AG04450 (cell line): ENCODE measurements at regions not wholly inside any gene's neighbourhood (a gene's known extent, or its start where the extent isn't known, plus 50 kb on each side); places are given as distances from the start of the nearest gene placed in this dataset.
"Not testable (repeated sequence)": the region's sequence is repeated elsewhere in the genome, so short reads cannot be mapped to it uniquely, and the experiment has no call there.

ENCODE experiments used
- CTCF ChIA-PET: fragments of 300-600, 350-600 bp; formaldehyde crosslinking; extraction: SDS; loops from one replicate; lab custom pipeline; 2022; ENCODE audit warnings: antibody characterized with exemption, inconsistent platforms; lab: Charles Lee
- POLR2A ChIA-PET: fragments of 350-600 bp; formaldehyde crosslinking; extraction: SDS; loops from one replicate; lab custom pipeline; 2021; ENCODE audit warnings: antibody characterized with exemption, inconsistent platforms; lab: Yijun Ruan, JAX
- DNase-seq: peaks from one replicate; pipeline ENCODE4 v3.0.0-alpha.2; 2011; ENCODE audit warnings: low read depth, low spot score
- H3K27ac ChIP-seq: one replicate; pipeline ENCODE4 v1.5.1; 2012; ENCODE audit warnings: low read depth, low read length, control low read depth
- H3K27me3 ChIP-seq: one replicate; pipeline ENCODE4 v1.6.0; 2012; ENCODE audit warnings: low read length; ENCODE audit not compliant: control insufficient read depth, insufficient read depth
- H3K4me3 ChIP-seq: 2 replicates; pipeline ENCODE4 v1.5.1; 2011; ENCODE audit warnings: mild to moderate bottlenecking, low read depth, low read length, control low read depth
- H3K9me3 ChIP-seq: 2 replicates; pipeline ENCODE4 v1.5.1; 2012; ENCODE audit warnings: low read length; ENCODE audit not compliant: control insufficient read depth, insufficient read depth
- CTCF ChIP-seq: IDR thresholded peaks from 2 replicates; pipeline ENCODE4 v1.5.1; 2011; ENCODE audit warnings: low read depth, low read length, control low read depth, inconsistent platforms

- CTCF ChIA-PET: no interaction called here
- no peak for DNase-seq
- TF ChIP-seq CTCF: no peak
Observed at GRCh38 chr15:44879066-44879465, 77.4 kb upstream of the TERB2 start.

GRCh38 chr15:44882499-44882968, 74.0 kb upstream of the TERB2 start:
- Histone ChIP-seq H3K27me3 (no peaks in the 10 kb centered on the region), H3K9me3 (no peaks in the 10 kb centered on the region), H3K4me3 (no peak overlapping the region), H3K27ac (no peak overlapping the region)
- ChIA-PET POLR2A (no interaction called here), CTCF (no interaction called here)
- no peak for TF ChIP-seq CTCF
- no peak for DNase-seq

More at GRCh38 chr15:44879066-44879465, 77.4 kb upstream of the TERB2 start:
- H3K27me3 ChIP-seq: no peaks in the 10 kb centered on the region
- H3K9me3 ChIP-seq: peaks cover 9% of the 10 kb centered on the region; the same call in 1 of the 2 replicates
- POLR2A ChIA-PET: no interaction called here
- H3K4me3 ChIP-seq: no peak overlapping the region
- no peak overlapping the region for H3K27ac ChIP-seq

GRCh38 chr15:44883199-44883877, 73.1 kb upstream of the TERB2 start:
- CTCF ChIA-PET: no interaction called here
- no peak overlapping the region for H3K27ac ChIP-seq
- no peak for DNase-seq
- no peak overlapping the region for H3K4me3 ChIP-seq
- H3K9me3 ChIP-seq: no peaks in the 10 kb centered on the region
- H3K27me3 ChIP-seq: no peaks in the 10 kb centered on the region
- no peak for TF ChIP-seq CTCF
- POLR2A ChIA-PET: no interaction called here

- H3K9me3 ChIP-seq, DNase-seq, H3K27me3 ChIP-seq, H3K27ac ChIP-seq, H3K4me3 ChIP-seq, CTCF ChIA-PET, POLR2A ChIA-PET: not testable (repeated sequence)
Observed at GRCh38 chr15:44898890-44899651, 57.4 kb upstream of the TERB2 start.

GRCh38 chr15:44899775-44900174, 56.7 kb upstream of the TERB2 start:
- POLR2A ChIA-PET, H3K27me3 ChIP-seq, H3K9me3 ChIP-seq, H3K4me3 ChIP-seq, H3K27ac ChIP-seq, CTCF ChIA-PET, DNase-seq: not testable (repeated sequence)

- H3K27ac ChIP-seq, H3K27me3 ChIP-seq, CTCF ChIA-PET, DNase-seq, H3K9me3 ChIP-seq, POLR2A ChIA-PET, H3K4me3 ChIP-seq: not testable (repeated sequence)
Observed at GRCh38 chr15:44900796-44901195, 55.7 kb upstream of the TERB2 start.

- H3K27me3 ChIP-seq, H3K9me3 ChIP-seq, DNase-seq, H3K27ac ChIP-seq, POLR2A ChIA-PET, H3K4me3 ChIP-seq, CTCF ChIA-PET: not testable (repeated sequence)
Observed at GRCh38 chr15:44903281-44903680, 53.2 kb upstream of the TERB2 start.

GRCh38 chr15:44904651-44905340, 51.7 kb upstream of the TERB2 start:
- DNase-seq, H3K4me3 ChIP-seq, POLR2A ChIA-PET, H3K9me3 ChIP-seq, H3K27ac ChIP-seq, CTCF ChIA-PET, H3K27me3 ChIP-seq: not testable (repeated sequence)
